Activated B cell treated with CpG ODN at 0.5 μM for 24 hours (primary cell): ENCODE measurements at regions not wholly inside any gene's neighbourhood (a gene's known extent, or its start where the extent isn't known, plus 50 kb on each side); places are given as distances from the start of the nearest gene placed in this dataset.

Source experiments
- ATAC-seq: fragments of 200-7000 bp; cut with Tn5 transposase; one replicate; pipeline ENCODE4 v1.10.0; 2021; ENCODE audit warnings: low read depth, mild to moderate bottlenecking, moderate library complexity
- CTCF ChIA-PET: fragments of 350-600 bp; sonication (Branson Sonifier 250); formaldehyde crosslinking; loops from one replicate; lab custom pipeline; 2021; ENCODE audit warnings: antibody characterized with exemption; lab: Charles Lee
- POLR2A ChIA-PET: fragments of 350-600 bp; sonication (Branson Sonifier 250); formaldehyde crosslinking; loops from one replicate; lab custom pipeline; 2021; ENCODE audit warnings: antibody characterized with exemption; lab: Charles Lee
- DNase-seq: peaks from one replicate; pipeline ENCODE4 v3.0.0; 2022
- H3K27ac Mint-ChIP-seq: one replicate; pipeline ENCODE4 v1.8.0; 2020; ENCODE audit warnings: mixed read lengths
- H3K27me3 Mint-ChIP-seq: one replicate; pipeline ENCODE4 v1.8.0; 2021; ENCODE audit warnings: mixed read lengths
- H3K36me3 Mint-ChIP-seq: one replicate; pipeline ENCODE4 v1.8.0; 2021; ENCODE audit warnings: low read depth, mixed read lengths
- H3K4me1 Mint-ChIP-seq: one replicate; pipeline ENCODE4 v1.8.0; 2021; ENCODE audit warnings: mixed read lengths
- H3K4me3 Mint-ChIP-seq: one replicate; pipeline ENCODE4 v1.8.0; 2020; ENCODE audit warnings: mild to moderate bottlenecking, mixed read lengths
- H3K9me3 Mint-ChIP-seq: one replicate; pipeline ENCODE4 v1.8.0; 2020; ENCODE audit warnings: mixed read lengths
- CTCF ChIP-seq: fragments of 200-600 bp; IDR thresholded peaks from one replicate; pipeline ENCODE4 v1.8.0; 2022; ENCODE audit warnings: antibody characterized with exemption, mild to moderate bottlenecking
- intact Hi-C: fragments of 100-400 bp; cut with micrococcal nuclease; formaldehyde crosslinking; loops from one replicate; pipeline ENCODE4 v1.15.1; 2024

GRCh38 chr7:4575254-4575653 is 106.8 kb upstream of the FOXK1 start:
- no peak for DNase-seq
- CTCF ChIA-PET: no interaction called here
- peaks cover 5% of the 10 kb centered on the region for H3K27me3 Mint-ChIP-seq
- no peak for ATAC-seq
- H3K27ac Mint-ChIP-seq: no peak overlapping the region
- no peak for TF ChIP-seq CTCF
- no peaks in the 10 kb centered on the region for H3K9me3 Mint-ChIP-seq
- H3K4me1 Mint-ChIP-seq: no peaks in the 10 kb centered on the region
- H3K36me3 Mint-ChIP-seq: no peaks in the 10 kb centered on the region
- H3K4me3 Mint-ChIP-seq: no peak overlapping the region
- POLR2A ChIA-PET: no interaction called here
- intact Hi-C loops: no loop called here

GRCh38 chr7:4602905-4603842 is 78.9 kb upstream of the FOXK1 start:
- ATAC-seq: no peak
- POLR2A ChIA-PET: no interaction called here
- Mint-ChIP-seq H3K4me1 (no peaks in the 10 kb centered on the region), H3K9me3 (no peaks in the 10 kb centered on the region), H3K36me3 (no peaks in the 10 kb centered on the region), H3K27me3 (peaks cover 7% of the 10 kb centered on the region), H3K4me3 (no peak overlapping the region), H3K27ac (no peak overlapping the region)
- no peak for TF ChIP-seq CTCF
- CTCF ChIA-PET: no interaction called here
- no peak for DNase-seq
- intact Hi-C loops: no loop called here

GRCh38 chr7:4603843-4604231 is 78.3 kb upstream of the FOXK1 start:
- DNase-seq: no peak
- POLR2A ChIA-PET: no interaction called here
- CTCF ChIA-PET: no interaction called here
- Mint-ChIP-seq H3K4me1 (no peaks in the 10 kb centered on the region), H3K4me3 (no peak overlapping the region), H3K27ac (no peak overlapping the region), H3K9me3 (no peaks in the 10 kb centered on the region), H3K36me3 (no peaks in the 10 kb centered on the region), H3K27me3 (peaks cover 7% of the 10 kb centered on the region)
- no peak for ATAC-seq
- TF ChIP-seq CTCF: no peak
- intact Hi-C loops: no loop called here

- no peak for DNase-seq
- POLR2A ChIA-PET: no interaction called here
- CTCF ChIA-PET: no interaction called here
- TF ChIP-seq CTCF: no peak
- Mint-ChIP-seq H3K4me3 (no peak overlapping the region), H3K9me3 (no peaks in the 10 kb centered on the region), H3K36me3 (no peaks in the 10 kb centered on the region), H3K4me1 (no peaks in the 10 kb centered on the region), H3K27ac (no peak overlapping the region), H3K27me3 (peaks cover 7% of the 10 kb centered on the region)
- no peak for ATAC-seq
- intact Hi-C loops: no loop called here
Measured at GRCh38 chr7:4604456-4604940, 77.6 kb upstream of the FOXK1 start.

GRCh38 chr7:4606797-4607196 is 75.3 kb upstream of the FOXK1 start:
- Mint-ChIP-seq H3K27ac (no peak overlapping the region), H3K4me1 (no peaks in the 10 kb centered on the region), H3K36me3 (no peaks in the 10 kb centered on the region), H3K9me3 (no peaks in the 10 kb centered on the region), H3K27me3 (peaks cover 7% of the 10 kb centered on the region), H3K4me3 (no peak overlapping the region)
- ChIA-PET POLR2A (no interaction called here), CTCF (no interaction called here)
- no peak for TF ChIP-seq CTCF
- no peak for ATAC-seq
- intact Hi-C loops: no loop called here
- DNase-seq: no peak
